ENCODE measurements at regions not wholly inside any gene's neighbourhood (a gene's known extent, or its start where the extent isn't known, plus 50 kb on each side); places are given as distances from the start of the nearest gene placed in this dataset.

- no peak overlapping the region for H2AK9ac ChIP-seq (replicated peaks; ENCODE audit: low read depth, low read length, poor library complexity)
- H3K4me1 ChIP-seq (ENCODE audit: control insufficient read depth, insufficient read depth, low read length) = no peaks in the 10 kb centered on the region
- no peak overlapping the region for H2BK5ac ChIP-seq (ENCODE audit: low read depth, low read length, poor library complexity, severe bottlenecking)
- no TSS peak for BruUV-seq (replicated peaks)
- no peak overlapping the region for H3K4me3 ChIP-seq (ENCODE audit: insufficient read depth, low read depth, low read length)
- in situ Hi-C loops (cut with MboI; ENCODE audit: low sequenced_read_pairs) (no loop called here), intact Hi-C loops (cut with micrococcal nuclease) (no loop called here), dilution Hi-C loops (cut with HindIII; ENCODE audit: low sequenced_read_pairs, unreplicated experiment) (no loop called here)
- H4K5ac ChIP-seq (ENCODE audit: low read depth, low read length) = no peak overlapping the region
- peaks cover 46% of the 10 kb centered on the region for H3K9me3 ChIP-seq (ENCODE audit: control insufficient read depth, insufficient read depth, low read length)
- H2AFZ ChIP-seq (replicated peaks; ENCODE audit: low read length, poor library complexity) = no peak overlapping the region
- ATAC-seq (ENCODE audit: low read depth) (no peak), DNase-seq (no peak)
- no peak overlapping the region for H2BK20ac ChIP-seq (ENCODE audit: low read depth, low read length)
- no peak overlapping the region for H2AK5ac ChIP-seq (ENCODE audit: low read depth, low read length)
- H2BK15ac ChIP-seq (ENCODE audit: low read depth, low read length) = no peak overlapping the region
- no peak overlapping the region for H2BK120ac ChIP-seq (ENCODE audit: low read depth, low read length)
- H3K9me1 ChIP-seq (ENCODE audit: insufficient read depth, low read length) = no peaks in the 10 kb centered on the region
- H4K20me1 ChIP-seq (ENCODE audit: insufficient read depth, low read length) = no peaks in the 10 kb centered on the region
- no peak for TF ChIP-seq ELK1 (IDR thresholded peaks at IDR 0.05; ENCODE audit: borderline replicate concordance, low read depth, low read length)
- no peak for TF ChIP-seq CTCF (conservative IDR thresholded peaks at IDR 0.05; ENCODE audit: low read depth, low read length)
- no peak for TF ChIP-seq BHLHE40 (IDR thresholded peaks at IDR 0.05; ENCODE audit: low read depth, low read length)
- TF ChIP-seq USF2 (IDR thresholded peaks at IDR 0.05; ENCODE audit: low read depth, low read length) = no peak
- TF ChIP-seq RFX5 (IDR thresholded peaks at IDR 0.05; ENCODE audit: low read depth, low read length) = no peak
- TF ChIP-seq MAZ (IDR thresholded peaks at IDR 0.05; ENCODE audit: borderline replicate concordance, low read depth, low read length) = no peak
- no peak for TF ChIP-seq RAD21 (IDR thresholded peaks at IDR 0.05; ENCODE audit: low read length)
- no peak for TF ChIP-seq MXI1 (IDR thresholded peaks at IDR 0.05; ENCODE audit: borderline replicate concordance, low read depth, low read length)
- TF ChIP-seq POLR2A (IDR thresholded peaks at IDR 0.05; ENCODE audit: low read depth, low read length) = no peak
- TF ChIP-seq CHD1 (IDR thresholded peaks at IDR 0.05; ENCODE audit: low read depth, low read length) = no peak
- no peak overlapping the region for H3K23ac ChIP-seq (ENCODE audit: low read depth, low read length)
- H3K36me3 ChIP-seq (ENCODE audit: control insufficient read depth, insufficient read depth, low read length) = no peaks in the 10 kb centered on the region
- H3K4ac ChIP-seq (ENCODE audit: low read depth, low read length) = no peak overlapping the region
- H3K79me1 ChIP-seq (ENCODE audit: low read depth in 1 of 2, low read length in 2 of 2) = no peaks in the 10 kb centered on the region
- no peak overlapping the region for H3K14ac ChIP-seq (replicated peaks; ENCODE audit: low read depth, low read length)
- no peak overlapping the region for H3K18ac ChIP-seq (ENCODE audit: low read depth, low read length)
- no peak overlapping the region for H4K8ac ChIP-seq (ENCODE audit: low read depth in 2 of 2, low read length in 2 of 2)
- no peak overlapping the region for H3K4me2 ChIP-seq (ENCODE audit: low read depth, low read length)
- POLR2A ChIA-PET (ENCODE audit: unreplicated experiment) = no interaction called here
- no peak overlapping the region for H3K9ac ChIP-seq (ENCODE audit: low read depth, low read length)
- H3K27ac ChIP-seq (ENCODE audit: insufficient read depth, low read length) = no peak overlapping the region
- H3K56ac ChIP-seq (ENCODE audit: extremely low read depth, insufficient read depth, low read length) = no peak overlapping the region
- CTCF ChIA-PET = no interaction called here
- no peak overlapping the region for H4K91ac ChIP-seq (ENCODE audit: insufficient read depth, low read depth, low read length)
- no CpG with 5 or more reads among the region's 3 CpGs for WGBS, 2 experiments (ENCODE audit: extremely low coverage in 2 of 2, insufficient read length in 1 of 2)
- no peaks in the 10 kb centered on the region for H3K27me3 ChIP-seq (ENCODE audit: control insufficient read depth, insufficient read depth, low read length)
These were observed 367.3 kb downstream of the BCL11B start for GRCh38 chr14:98904677-98905076.

Measured in IMR-90 (cell line).